Fibroblast of skin of right quadriceps (primary cell): ENCODE measurements at regions not wholly inside any gene's neighbourhood (a gene's known extent, or its start where the extent isn't known, plus 50 kb on each side); places are given as distances from the start of the nearest gene placed in this dataset.
"Not testable (repeated sequence)": the region's sequence is repeated elsewhere in the genome, so short reads cannot be mapped to it uniquely, and the experiment has no call there.

ENCODE experiments used
- DNase-seq: peaks from one replicate; pipeline ENCODE4 v3.0.0-alpha.2; 2013

GRCh38 chr2:393711-394696 lies 106.1 kb upstream of the ALKAL2 start:
- peak; percentile 57 for DNase-seq

- DNase-seq = no peak
Observed at GRCh38 chr2:392926-393280, 105.0 kb upstream of the ALKAL2 start.

- no peak for DNase-seq
Observed at GRCh38 chr2:392181-392925, 104.5 kb upstream of the ALKAL2 start.

- no peak for DNase-seq
Observed at GRCh38 chr2:391696-392095, 103.8 kb upstream of the ALKAL2 start.

GRCh38 chr2:390959-391358 lies 103.1 kb upstream of the ALKAL2 start:
- no peak for DNase-seq

GRCh38 chr2:389985-390384 lies 102.1 kb upstream of the ALKAL2 start:
- DNase-seq = not testable (repeated sequence)

GRCh38 chr2:388752-389151 lies 100.9 kb upstream of the ALKAL2 start:
- DNase-seq = not testable (repeated sequence)

GRCh38 chr2:387980-388421 lies 100.1 kb upstream of the ALKAL2 start:
- no peak for DNase-seq

- no peak for DNase-seq
Observed at GRCh38 chr2:386406-387103, 98.7 kb upstream of the ALKAL2 start.

GRCh38 chr2:385785-386184 lies 97.9 kb upstream of the ALKAL2 start:
- no peak for DNase-seq

- DNase-seq = no peak
Observed at GRCh38 chr2:385061-385460, 97.2 kb upstream of the ALKAL2 start.

GRCh38 chr2:383888-384287 lies 96.0 kb upstream of the ALKAL2 start:
- no peak for DNase-seq

- DNase-seq = no peak
Observed at GRCh38 chr2:383178-383577, 95.3 kb upstream of the ALKAL2 start.

GRCh38 chr2:382728-383022 lies 94.8 kb upstream of the ALKAL2 start:
- DNase-seq = no peak

GRCh38 chr2:381941-382727 lies 94.2 kb upstream of the ALKAL2 start:
- no peak for DNase-seq

GRCh38 chr2:381181-381580 lies 93.3 kb upstream of the ALKAL2 start:
- DNase-seq = no peak

- DNase-seq = no peak
Observed at GRCh38 chr2:380772-381171, 92.9 kb upstream of the ALKAL2 start.

GRCh38 chr2:380221-380620 lies 92.3 kb upstream of the ALKAL2 start:
- DNase-seq = no peak

- DNase-seq = no peak
Observed at GRCh38 chr2:379778-380177, 91.9 kb upstream of the ALKAL2 start.

GRCh38 chr2:378364-378763 lies 90.5 kb upstream of the ALKAL2 start:
- DNase-seq = no peak

- DNase-seq = no peak
Observed at GRCh38 chr2:377414-377813, 89.5 kb upstream of the ALKAL2 start.

- DNase-seq = no peak
Observed at GRCh38 chr2:375956-376307, 88.0 kb upstream of the ALKAL2 start.
